Inferior parietal cortex (tissue), 1 donor: ENCODE measurements at regions not wholly inside any gene's neighbourhood (a gene's known extent, or its start where the extent isn't known, plus 50 kb on each side); places are given as distances from the start of the nearest gene placed in this dataset.

ENCODE experiments used
- DNase-seq: peaks from one replicate; pipeline ENCODE4 v3.0.0-alpha.2; 2016; ENCODE audit errors: extremely low spot score

GRCh38 chr12:65653946-65654629, 170.2 kb upstream of the HMGA2 start:
- no peak for DNase-seq

GRCh38 chr12:65655074-65655493, 169.2 kb upstream of the HMGA2 start:
- no peak for DNase-seq

DNA sequence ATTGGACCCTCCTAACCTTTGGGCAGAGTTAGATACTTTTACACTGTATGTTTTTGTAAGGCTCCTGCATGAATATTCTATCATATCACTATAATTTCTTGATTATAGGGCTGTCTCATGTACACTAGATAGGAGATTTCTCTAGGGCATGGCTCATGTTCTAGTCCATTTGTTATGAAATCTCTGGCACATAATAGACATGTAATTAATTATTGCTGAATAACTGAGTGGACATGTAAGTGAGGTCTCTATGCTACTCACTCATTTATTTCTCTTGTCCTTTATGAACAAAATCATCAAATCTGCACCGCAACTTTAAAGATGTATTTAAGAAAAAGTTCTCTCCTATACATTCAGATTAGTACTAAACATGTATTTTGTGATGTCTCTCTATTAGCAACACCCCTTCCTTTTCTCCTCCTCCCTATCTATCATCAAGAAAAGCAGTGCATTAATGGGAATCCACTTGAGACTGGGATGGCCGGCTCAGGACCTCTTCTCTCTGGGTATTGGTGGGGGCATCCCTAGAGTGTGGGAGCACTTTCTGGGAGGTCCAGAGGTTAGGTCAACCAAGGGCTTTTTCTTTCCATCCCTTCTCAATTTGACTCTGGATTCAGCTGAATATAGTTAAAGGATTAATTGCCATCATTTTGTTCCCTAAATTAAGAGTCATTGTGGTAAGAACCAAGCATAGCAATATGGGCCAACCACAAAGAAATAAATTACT, 168.0 kb upstream of the HMGA2 start:
- DNase-seq: no peak

DNA sequence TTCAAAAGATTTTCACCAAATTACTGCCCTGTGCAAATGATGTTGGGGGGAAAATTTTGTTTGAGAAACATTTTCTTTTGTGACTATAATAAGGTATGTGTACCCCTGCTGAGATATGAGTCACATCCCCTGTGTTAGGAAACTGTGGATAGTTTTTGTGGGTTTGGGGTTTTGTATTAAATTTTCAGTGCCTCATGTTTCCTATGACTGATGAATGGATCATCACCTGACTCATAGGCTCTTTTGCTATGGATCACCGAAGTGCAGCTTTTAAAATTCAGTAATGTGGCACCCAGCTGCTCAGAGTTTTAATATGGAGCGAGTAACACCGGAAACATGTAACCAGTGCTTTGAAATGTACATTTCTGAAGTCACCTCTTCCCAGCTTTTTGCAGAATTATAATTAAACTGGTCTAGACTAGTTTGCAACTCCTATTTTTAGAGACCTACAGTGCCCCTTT, 167.4 kb upstream of the HMGA2 start:
- no peak for DNase-seq

DNA sequence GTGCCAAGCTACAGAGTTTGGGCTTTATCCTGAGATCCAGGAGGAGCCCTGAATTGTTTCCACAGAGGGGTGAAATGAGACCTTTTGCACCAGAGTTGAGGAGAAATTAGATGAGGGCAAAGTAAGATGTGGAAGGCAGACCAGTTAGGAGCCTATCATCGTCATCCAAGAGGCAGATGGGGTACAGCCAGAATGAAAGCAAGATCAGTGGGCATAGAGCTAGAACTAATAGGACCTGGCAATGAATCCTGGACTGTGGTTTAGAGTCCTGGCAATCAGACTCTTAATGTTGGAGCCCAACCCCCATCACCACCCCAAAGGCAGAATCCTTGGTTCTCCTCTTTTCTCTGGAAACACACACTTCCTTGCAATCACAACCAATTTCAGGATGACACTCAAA, 166.6 kb upstream of the HMGA2 start:
- DNase-seq: no peak

GRCh38 chr12:65658360-65658759, 165.9 kb upstream of the HMGA2 start:
- DNase-seq: no peak

- no peak for DNase-seq
Observed at GRCh38 chr12:65659681-65660080, 164.6 kb upstream of the HMGA2 start.

DNA sequence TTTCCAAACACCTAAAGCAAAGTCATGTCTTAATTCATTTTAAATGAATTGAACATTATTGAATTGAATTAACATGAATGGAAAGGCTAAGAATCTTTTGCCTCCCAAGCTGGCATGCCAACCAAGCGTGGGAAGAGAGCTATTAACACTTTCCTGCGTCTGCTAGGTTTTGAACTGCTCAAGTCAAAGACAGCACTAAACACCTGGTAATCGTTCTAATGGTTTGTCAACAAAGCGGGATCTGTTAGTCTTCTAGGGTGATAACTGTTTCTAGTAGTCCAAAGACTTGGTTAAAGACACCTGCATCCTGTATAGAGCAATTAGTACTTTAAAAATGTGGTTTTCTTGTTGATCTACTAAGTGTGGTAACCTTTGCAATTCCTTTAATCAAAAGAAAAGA, 164.2 kb upstream of the HMGA2 start:
- no peak for DNase-seq

DNA sequence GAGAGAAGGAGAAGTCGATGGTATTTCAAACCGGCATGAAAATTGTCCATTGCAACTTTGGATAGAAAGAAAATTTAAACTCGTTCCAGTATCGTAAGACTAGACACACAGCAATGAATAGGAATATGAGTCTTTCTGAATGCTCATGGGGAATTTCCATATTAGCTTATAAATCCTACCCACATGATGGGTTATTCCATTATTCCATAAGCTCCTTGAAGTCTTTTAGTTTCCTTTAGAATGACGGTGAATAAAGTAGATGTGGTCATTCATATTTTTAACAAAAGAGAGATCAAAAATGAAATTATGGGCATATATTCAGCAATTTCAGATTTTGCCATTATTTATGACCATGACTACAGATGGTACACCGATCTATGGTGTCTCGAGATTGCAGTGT, 163.4 kb upstream of the HMGA2 start:
- no peak for DNase-seq

DNA sequence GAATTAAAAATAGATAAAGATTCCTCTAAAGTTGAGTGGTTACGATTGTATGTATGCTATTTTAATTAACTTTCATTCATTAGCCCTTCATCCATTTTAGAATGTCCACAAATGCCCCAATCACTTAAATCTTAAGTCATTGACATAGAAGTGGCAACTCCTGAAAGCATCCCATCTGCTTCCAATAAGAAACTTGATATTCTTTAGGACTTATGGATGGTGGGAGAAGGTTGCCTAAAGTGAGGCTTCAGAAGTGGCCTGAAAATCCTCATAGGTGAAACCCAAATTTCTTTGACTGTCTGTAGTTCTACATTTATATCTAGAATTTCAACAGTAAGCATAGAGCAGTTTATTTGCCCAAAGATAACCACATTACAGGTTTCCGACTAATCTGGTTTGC, 161.7 kb upstream of the HMGA2 start:
- no peak for DNase-seq

- DNase-seq: no peak
Observed at GRCh38 chr12:65663097-65663496, 161.2 kb upstream of the HMGA2 start.

DNA sequence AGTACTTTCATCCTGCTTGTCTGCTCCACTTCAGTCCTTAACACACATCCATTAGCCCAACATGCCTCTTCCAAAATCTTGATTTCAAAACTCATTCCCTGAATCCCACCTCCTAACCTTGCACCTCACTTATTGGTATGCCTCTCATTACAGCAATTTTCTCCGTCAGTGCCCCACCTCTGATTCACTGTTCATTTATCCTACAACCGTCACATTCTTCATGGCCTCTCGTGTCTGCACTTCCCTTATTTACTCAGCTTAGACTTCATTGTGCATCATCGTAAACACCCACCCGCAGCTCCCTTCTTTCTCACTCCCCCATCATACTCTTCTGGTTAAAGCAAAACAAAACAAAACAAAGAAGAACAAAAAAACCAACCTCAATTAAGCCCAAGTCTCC, 160.6 kb upstream of the HMGA2 start:
- no peak for DNase-seq

DNA sequence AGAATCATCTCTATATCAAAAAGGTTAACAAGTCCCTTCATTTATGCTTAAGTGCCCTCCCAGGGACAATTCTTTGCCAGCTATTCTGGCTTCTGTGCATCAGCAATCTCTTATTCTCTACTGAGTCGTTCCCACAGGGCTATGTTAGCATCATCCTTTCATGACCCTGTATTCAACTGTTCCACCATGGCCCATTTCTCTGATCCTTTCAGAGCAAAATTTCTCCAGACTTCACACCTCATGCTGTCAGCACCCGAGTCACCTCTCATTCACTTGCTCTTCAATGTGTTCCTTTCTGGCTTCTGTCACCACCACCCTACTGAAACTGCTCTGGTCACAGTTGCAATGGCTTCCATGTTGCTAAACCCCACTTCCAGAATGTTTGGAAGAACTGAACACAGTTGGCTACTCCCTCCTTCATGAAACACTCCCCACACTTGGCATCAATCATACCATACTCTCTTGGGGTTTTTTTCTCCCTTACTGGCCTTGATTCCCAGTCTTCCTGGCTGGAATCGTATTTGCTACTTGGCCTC, 159.5 kb upstream of the HMGA2 start:
- no peak for DNase-seq

- no peak for DNase-seq
Observed at GRCh38 chr12:65665817-65666216, 158.5 kb upstream of the HMGA2 start.

DNA sequence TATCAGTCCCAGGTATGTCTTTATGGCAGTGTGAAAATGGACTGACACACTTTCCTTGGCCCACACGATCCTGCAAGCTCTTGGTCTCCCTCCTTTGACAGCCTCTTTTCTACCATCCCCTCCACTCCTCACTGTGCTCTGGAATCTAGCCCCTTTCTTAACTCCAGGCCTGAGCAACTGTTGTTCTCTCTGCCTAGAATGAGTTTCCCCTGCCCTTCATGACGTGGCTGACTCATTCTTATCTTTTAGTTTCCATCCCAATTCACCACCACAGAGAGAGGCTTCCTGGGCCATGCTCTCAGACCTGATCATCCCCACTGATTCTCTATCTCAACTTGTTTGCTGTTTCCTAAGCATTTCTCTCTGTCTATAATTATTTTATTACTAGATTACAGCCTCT, 157.4 kb upstream of the HMGA2 start:
- DNase-seq: no peak

DNA sequence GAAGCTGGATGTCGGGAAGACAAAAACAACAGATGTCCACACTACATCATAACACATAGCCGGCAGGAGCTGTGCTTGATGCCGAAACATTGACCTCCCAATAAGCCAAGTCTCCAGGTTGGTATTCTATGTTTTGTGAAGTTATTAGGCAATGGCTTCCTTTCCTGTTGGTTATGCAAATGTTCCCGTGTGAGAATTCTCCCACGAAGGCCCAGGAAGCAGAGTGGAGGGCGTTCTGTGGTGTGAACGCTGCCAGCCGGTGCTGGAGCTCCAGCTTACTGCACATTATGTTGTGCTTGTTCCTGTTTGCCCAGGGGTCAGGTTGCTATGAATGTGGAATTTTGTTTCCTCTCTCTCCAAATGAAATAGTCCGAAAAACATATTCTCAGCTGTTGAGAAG, 156.4 kb upstream of the HMGA2 start:
- no peak for DNase-seq

GRCh38 chr12:65668981-65669695, 155.1 kb upstream of the HMGA2 start:
- DNase-seq: no peak

- no peak for DNase-seq
Observed at GRCh38 chr12:65670775-65671174, 153.5 kb upstream of the HMGA2 start.

DNA sequence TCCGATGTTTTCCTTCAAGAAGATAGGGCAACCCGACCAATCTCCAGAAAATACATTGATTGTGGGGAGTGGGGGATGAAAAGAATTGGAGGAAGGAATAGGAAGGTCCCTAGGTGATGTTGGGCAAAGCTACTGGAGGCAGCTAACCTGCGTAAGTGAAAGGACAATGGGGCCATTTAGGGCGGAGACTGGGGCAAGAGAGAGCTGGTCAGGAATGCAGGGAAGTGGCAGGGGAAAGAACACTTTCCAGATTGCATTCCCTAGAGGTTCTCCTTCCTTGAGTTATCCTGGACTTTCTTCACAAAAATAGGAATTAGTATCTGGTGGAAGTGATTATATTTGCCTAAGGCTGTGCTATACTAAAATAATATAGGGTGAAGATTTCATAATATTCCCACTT, 151.8 kb upstream of the HMGA2 start:
- DNase-seq: no peak

- no peak for DNase-seq
Observed at GRCh38 chr12:65673156-65673690, 151.1 kb upstream of the HMGA2 start.

GRCh38 chr12:65673732-65674131, 150.6 kb upstream of the HMGA2 start:
- no peak for DNase-seq

DNA sequence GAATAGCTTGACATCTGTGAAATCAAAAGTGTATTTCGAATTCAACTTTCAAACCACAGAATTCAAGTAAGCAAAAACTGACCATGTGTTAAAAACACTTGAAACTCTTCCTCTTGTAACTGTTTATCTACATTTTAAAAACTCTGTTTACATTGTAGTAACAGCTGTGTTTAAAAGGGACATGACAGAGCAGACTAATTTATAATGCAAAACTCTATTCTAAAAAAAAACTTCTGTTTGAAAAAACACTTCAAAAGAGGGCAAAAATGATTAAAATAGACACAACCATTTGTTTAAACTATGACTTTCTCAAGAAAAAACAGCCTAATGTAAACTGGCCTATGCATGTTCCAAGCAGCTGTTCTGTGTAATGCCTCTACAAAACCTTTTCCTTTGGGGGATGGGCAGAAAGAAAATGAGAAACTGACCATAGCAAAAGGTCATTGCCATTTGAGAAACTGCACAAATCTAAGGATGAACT, 149.1 kb upstream of the HMGA2 start:
- DNase-seq: no peak
